GM21381 (cell line): ENCODE measurements at regions not wholly inside any gene's neighbourhood (a gene's known extent, or its start where the extent isn't known, plus 50 kb on each side); places are given as distances from the start of the nearest gene placed in this dataset.
A peak's percentile ranks its signal among the peaks of the same experiment; 100 is the strongest.
"Not testable (repeated sequence)": the region's sequence is repeated elsewhere in the genome, so short reads cannot be mapped to it uniquely, and the experiment has no call there.

Source experiments
- ATAC-seq: cut with Tn5 transposase; IDR thresholded peaks from one replicate; pipeline ENCODE4 v1.9.1; 2021; ENCODE audit warnings: mild to moderate bottlenecking, moderate library complexity; ENCODE audit not compliant: unreplicated experiment

DNA sequence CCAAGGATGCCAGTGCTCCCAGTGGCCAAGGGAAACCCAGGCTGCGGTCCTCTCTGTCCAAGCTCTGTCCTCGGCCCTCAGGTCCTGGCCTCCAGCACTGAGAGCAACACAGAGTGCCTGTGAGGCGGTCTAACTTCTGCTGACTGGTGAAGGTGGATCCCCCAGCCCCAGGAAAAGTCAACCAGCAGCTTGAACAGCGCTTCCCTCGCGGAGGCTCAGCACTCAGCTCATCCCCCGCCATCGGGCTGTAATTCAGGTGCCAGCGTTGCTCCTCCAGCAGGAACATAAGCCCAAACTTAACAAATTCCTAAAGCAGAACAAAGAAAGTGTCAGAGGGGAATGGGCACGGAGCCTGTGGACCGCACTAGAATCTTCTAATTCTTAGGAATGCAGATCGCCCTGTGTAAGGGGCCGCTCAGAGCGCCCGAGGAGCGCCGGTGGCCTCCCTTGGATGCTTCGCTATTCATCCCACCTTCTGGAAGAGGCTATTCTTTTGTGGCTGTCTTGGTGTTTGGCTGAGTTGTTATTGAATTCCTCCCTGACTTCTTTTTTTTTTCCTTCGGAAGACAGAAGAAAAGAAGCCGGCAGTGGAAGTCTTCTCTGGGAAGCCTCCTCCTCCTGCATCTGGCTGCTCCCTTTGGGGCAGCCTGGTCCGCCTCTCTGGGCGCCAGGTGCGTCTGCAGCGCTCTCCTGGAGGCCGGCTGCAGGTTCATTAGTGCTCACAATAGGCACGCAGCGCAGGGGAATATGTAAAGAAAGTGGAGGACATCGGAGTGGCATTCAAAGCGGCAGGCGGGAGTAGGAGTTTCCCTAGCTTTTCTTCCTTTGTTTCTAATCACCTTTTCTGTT lies 905.6 kb downstream of the TSN start:
- no peak for ATAC-seq

- no peak for ATAC-seq
Measured at GRCh38 chr2:122663620-122664019, 908.2 kb downstream of the TSN start.

DNA sequence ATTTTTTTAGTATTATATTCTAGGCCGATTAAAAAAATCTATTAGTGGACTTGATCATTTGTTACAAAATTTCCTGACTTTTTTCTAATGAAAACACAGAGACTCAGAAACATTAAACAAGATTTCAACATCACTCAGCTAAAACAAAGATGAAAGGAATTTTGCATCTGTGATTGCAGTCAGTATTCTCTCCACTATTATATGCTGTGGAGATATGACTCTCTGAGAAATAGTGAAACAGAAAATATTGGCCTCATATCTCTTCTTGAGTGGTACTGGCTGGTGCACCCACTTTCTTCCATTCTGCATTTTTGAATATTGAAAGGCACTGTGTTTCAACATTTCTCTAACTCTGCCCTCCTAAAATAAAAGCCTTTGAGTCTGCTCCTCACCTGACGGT lies 914.2 kb downstream of the TSN start:
- no peak for ATAC-seq

- no peak for ATAC-seq
Measured at GRCh38 chr2:122670897-122671296, 915.4 kb downstream of the TSN start.

GRCh38 chr2:122680662-122681061 lies 925.2 kb downstream of the TSN start:
- ATAC-seq, result no peak

- ATAC-seq, result no peak
Measured at GRCh38 chr2:122681626-122682025, 926.2 kb downstream of the TSN start.

- ATAC-seq, result no peak
Measured at GRCh38 chr2:122682356-122682755, 926.9 kb downstream of the TSN start.

DNA sequence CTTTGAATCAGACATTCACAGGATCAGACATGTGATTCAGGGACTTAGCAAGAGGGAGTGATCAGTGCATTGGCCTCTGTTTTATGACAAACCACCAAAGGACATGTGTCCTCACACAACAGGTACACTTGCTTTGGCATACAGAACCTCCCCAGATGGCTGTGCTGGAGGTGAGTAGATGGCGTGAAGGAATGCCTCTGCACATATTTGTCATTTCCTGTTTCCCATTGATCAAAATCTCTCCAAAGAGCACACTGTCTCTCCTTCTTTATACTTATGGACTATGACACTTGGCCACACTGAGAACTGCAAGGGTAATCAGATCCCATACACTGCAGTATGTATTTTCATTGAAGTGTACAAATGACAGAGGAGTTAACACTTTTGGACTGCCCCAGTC lies 927.6 kb downstream of the TSN start:
- ATAC-seq, result no peak

DNA sequence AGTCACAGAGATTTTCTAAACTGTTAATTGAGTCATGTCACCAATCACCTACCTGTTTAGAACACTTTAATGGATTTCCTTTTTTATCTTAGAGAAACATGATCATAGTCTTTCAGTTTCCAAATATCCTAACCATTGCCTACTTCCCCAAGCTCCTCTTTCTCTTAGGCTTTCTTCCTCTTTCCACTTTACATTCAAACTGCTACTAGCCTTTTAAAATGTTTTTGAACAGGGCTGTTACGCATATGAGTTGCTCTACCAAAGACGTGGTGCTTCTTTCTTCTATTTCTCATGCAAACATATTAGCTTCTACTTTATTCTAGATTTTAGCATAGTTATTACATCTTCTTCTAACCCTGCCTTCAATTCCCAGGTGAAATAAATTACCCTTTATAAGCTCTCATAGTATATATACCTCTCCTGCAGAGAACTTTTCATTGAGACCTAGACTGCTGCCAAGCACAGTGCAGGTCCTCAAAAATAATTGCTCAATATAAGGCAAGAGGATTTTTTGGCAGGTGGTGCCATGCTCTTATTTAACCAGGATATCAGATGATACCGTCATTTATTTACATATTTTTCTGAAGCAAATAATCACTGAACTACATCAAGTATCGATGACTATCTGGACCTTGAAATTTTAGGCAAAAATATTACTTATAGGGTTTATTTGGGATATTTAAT lies 937.1 kb downstream of the TSN start:
- ATAC-seq, result no peak

GRCh38 chr2:122697415-122697814 lies 942.0 kb downstream of the TSN start:
- ATAC-seq, result no peak

- ATAC-seq, result no peak
Measured at GRCh38 chr2:122703676-122704075, 948.2 kb downstream of the TSN start.

- peak; percentile 52 for ATAC-seq
Measured at GRCh38 chr2:122704109-122704563, 948.7 kb downstream of the TSN start.

GRCh38 chr2:122705746-122706145 lies 950.3 kb downstream of the TSN start:
- no peak for ATAC-seq

GRCh38 chr2:122706757-122707223 lies 951.3 kb downstream of the TSN start:
- ATAC-seq, result no peak

DNA sequence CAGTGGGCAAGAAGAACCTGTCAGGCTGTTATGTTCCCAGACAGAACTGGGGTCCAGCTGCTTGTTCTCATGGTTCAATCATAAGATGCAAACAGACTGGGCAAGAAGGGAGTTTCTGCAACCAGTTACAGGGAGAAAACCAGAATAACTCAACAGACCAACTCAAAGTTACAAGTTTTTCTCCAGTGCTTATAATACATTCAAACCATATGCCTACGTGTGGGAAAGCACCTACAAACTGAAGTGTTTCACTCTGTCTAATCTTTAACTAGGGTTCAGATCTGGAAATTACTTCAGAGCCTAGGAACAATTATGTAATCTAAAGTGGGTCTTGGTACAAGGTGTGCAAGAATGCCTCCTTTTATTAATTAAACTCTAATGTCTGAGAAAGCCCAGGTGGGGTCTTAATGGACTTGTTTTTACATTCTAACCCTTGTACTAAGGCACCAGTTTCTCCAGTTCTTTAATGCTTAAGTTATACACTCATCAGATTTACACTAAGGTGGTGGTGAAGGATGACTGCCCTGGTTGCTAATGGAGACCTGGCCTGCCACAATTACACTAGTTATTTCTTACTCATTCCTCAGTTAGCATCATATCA lies 951.9 kb downstream of the TSN start:
- ATAC-seq, result no peak

GRCh38 chr2:122710049-122710448 lies 954.6 kb downstream of the TSN start:
- ATAC-seq, result no peak

GRCh38 chr2:122713800-122714199 lies 958.3 kb downstream of the TSN start:
- ATAC-seq, result no peak

GRCh38 chr2:122720822-122721221 lies 965.4 kb downstream of the TSN start:
- ATAC-seq, result not testable (repeated sequence)

DNA sequence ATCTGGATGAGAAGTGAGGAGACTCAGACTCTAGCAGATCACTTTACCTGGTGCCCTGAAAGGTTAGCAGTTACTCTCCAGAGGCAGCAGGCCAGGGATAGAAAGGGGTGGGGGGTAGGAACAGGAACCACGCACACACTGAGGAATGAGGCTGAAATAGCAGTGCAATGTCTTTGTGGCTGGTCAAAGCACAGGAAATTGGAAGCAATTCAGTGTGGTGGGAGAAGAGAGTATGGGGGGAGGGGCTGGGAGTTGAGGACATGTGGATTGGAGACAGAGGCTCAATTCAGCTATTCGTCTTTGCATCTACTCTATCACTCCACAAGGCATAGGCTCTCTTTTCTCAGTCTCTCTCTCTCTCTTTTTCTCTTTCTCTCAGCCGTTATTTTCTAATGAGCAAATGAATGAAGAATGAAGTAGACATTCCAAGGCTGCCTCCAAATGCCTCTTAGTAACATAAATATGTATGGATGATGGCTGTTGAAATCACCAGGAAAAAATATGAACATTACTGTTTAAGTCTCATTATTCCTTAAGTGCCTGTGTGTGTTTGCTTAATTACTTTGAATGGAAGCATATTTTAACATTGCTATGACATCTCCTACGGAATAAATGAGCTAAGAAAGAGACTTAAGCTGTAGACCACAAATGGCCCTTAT lies 979.4 kb downstream of the TSN start:
- no peak for ATAC-seq

DNA sequence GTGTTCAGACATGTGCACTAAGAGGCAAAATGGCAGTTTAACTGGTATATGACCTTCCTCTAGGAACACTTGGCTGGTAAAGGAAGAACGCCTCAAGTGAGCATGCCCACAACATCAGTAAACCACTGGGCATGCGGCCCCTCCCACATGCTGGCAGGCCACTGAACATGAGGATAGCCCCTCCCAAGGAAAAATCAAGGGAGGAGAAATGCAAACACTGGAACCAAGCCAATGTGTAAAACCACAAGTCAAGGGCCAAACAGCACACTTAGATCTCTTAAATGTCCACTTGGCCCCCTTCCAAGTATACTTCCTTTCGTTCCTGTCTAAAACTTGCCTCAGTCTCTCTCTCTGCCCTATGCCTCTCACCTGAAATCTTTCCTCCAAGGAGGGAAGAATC lies 980.8 kb downstream of the TSN start:
- no peak for ATAC-seq

- peak; percentile 73 for ATAC-seq
Measured at GRCh38 chr2:122737429-122738077, 982.1 kb downstream of the TSN start.
